ENCODE measurements at regions not wholly inside any gene's neighbourhood (a gene's known extent, or its start where the extent isn't known, plus 50 kb on each side); places are given as distances from the start of the nearest gene placed in this dataset.
"Not testable (repeated sequence)": the region's sequence is repeated elsewhere in the genome, so short reads cannot be mapped to it uniquely, and the experiment has no call there.

GRCh38 chr3:166582236-166582635 lies 745.0 kb upstream of the BCHE start:
- TF ChIP-seq EP300 (IDR thresholded peaks at IDR 0.05) (no peak), CTCF (IDR thresholded peaks at IDR 0.05) (no peak), POLR2A (IDR thresholded peaks at IDR 0.05; ENCODE audit: low read depth) (no peak), POLR2AphosphoS5 (IDR thresholded peaks at IDR 0.05) (no peak)
- intact Hi-C loops (cut with DNase I), result no loop called here
- no peaks in the 10 kb centered on the region for H3K4me1 ChIP-seq
- 100% methylated on average over 2 of the region's 2 CpGs for WGBS
- no peak overlapping the region for H3K27ac ChIP-seq (replicated peaks in 1 of 4)
- H3K27me3 ChIP-seq, result no peaks in the 10 kb centered on the region
- no peak for DNase-seq (ENCODE audit: extremely low spot score)
- H3K9me3 ChIP-seq, result no peaks in the 10 kb centered on the region
- H3K36me3 ChIP-seq, result no peaks in the 10 kb centered on the region
- no peak overlapping the region for H3K4me3 ChIP-seq

DNA sequence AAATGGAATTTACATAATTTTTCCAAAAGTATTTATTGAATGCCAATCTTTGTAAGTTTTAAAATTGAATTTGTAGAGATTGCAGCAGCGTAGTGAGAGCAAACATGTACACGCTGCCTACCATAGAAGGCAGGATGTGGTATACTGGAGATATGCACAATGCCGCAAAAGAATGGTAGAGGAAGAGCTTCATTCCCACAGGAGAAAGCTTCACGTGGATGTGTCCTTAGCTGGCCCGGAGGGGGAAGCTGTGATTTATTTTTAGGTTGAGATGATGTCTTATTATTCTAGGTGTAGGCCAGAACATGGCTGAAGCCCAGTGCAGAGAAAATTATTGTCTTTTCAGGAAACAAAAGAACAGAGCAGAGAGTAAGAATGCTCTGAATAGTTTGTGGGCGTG lies 743.3 kb upstream of the BCHE start:
- H3K9me3 ChIP-seq, result no peaks in the 10 kb centered on the region
- no peaks in the 10 kb centered on the region for H3K36me3 ChIP-seq
- TF ChIP-seq EP300 (IDR thresholded peaks at IDR 0.05) (no peak), POLR2A (IDR thresholded peaks at IDR 0.05; ENCODE audit: low read depth) (no peak), CTCF (IDR thresholded peaks at IDR 0.05) (no peak), POLR2AphosphoS5 (IDR thresholded peaks at IDR 0.05) (no peak)
- intact Hi-C loops (cut with DNase I), result no loop called here
- WGBS, result 56% methylated on average over 6 of the region's 6 CpGs
- no peaks in the 10 kb centered on the region for H3K27me3 ChIP-seq
- no peaks in the 10 kb centered on the region for H3K4me1 ChIP-seq
- no peak overlapping the region for H3K4me3 ChIP-seq
- DNase-seq (ENCODE audit: extremely low spot score), result no peak
- H3K27ac ChIP-seq (replicated peaks in 1 of 4), result no peak overlapping the region

DNA sequence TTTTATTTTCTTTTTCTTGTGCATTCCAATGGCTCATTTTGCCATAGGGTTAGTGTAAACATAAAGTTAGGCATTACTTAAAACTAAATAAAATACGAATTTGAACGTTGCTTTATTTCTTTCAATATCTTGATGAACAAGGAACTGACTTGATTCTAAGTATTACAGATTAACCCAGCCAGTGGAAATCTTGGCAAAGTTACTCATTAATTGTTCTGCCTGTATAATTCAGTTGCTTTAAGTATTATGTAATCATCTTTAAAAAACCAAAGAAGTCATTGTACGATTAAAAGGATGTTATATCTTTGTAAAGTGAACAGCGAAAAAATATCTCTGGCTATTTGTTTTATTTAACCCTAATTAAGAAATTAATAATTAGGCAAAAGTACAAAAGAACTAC lies 737.9 kb upstream of the BCHE start:
- no peak for DNase-seq (ENCODE audit: extremely low spot score)
- no peaks in the 10 kb centered on the region for H3K9me3 ChIP-seq
- 92% methylated on average over 4 of the region's 4 CpGs for WGBS
- no peak overlapping the region for H3K4me3 ChIP-seq
- no peak overlapping the region for H3K27ac ChIP-seq (replicated peaks in 1 of 4)
- no peaks in the 10 kb centered on the region for H3K4me1 ChIP-seq
- H3K36me3 ChIP-seq, result no peaks in the 10 kb centered on the region
- H3K27me3 ChIP-seq, result no peaks in the 10 kb centered on the region
- intact Hi-C loops (cut with DNase I), result no loop called here
- no peak for TF ChIP-seq POLR2AphosphoS5 (IDR thresholded peaks at IDR 0.05)
- no peak for TF ChIP-seq EP300 (IDR thresholded peaks at IDR 0.05)
- no peak for TF ChIP-seq CTCF (IDR thresholded peaks at IDR 0.05)
- no peak for TF ChIP-seq POLR2A (IDR thresholded peaks at IDR 0.05; ENCODE audit: low read depth)

DNA sequence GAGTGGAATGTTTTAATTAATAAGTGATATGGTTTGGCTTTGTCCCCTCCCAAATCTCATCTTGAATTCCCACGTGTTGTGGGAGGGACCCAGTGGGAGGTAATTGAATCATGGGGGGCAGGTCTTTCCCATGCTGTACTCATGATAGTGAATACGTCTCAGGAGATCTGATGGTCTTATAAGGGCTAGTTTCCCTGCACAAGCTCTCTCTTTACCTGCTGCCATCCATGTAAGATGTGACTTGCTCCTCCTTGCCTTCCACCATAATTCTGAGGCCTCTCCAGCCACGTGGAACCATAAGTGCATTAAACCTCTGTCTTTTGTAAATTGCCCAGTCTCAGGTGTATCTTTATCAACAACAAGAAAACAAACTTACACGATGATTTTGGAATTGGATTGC lies 734.5 kb upstream of the BCHE start:
- H3K4me3 ChIP-seq; H3K27ac ChIP-seq (replicated peaks in 1 of 4); H3K4me1 ChIP-seq; H3K27me3 ChIP-seq; intact Hi-C loops (cut with DNase I); DNase-seq (ENCODE audit: extremely low spot score); H3K36me3 ChIP-seq; H3K9me3 ChIP-seq: not testable (repeated sequence)
- 85% methylated on average over 4 of the region's 4 CpGs for WGBS

DNA sequence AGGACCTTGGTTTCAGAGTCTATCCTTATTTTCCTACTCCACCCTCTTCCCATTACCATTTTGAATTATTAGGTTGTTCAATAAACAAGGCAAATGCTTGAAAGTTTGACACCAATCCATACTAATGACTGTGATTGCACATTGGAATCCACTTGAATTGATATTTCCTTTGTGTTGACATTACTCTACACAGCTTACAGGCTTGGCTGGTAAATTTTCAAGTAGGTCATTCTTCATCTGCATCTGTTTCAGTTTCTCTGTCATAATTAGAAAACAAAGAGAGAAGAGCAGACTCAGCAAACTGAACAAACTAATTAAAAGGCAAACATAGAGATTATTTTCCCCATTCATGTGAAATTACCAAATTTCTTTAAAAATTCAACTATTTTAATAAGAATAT lies 732.9 kb upstream of the BCHE start:
- no peaks in the 10 kb centered on the region for H3K4me1 ChIP-seq
- no peaks in the 10 kb centered on the region for H3K27me3 ChIP-seq
- DNase-seq (ENCODE audit: extremely low spot score), result no peak
- no peak overlapping the region for H3K4me3 ChIP-seq
- H3K9me3 ChIP-seq, result no peaks in the 10 kb centered on the region
- TF ChIP-seq CTCF (IDR thresholded peaks at IDR 0.05) (no peak), POLR2AphosphoS5 (IDR thresholded peaks at IDR 0.05) (no peak), POLR2A (IDR thresholded peaks at IDR 0.05; ENCODE audit: low read depth) (no peak), EP300 (IDR thresholded peaks at IDR 0.05) (no peak)
- no peak overlapping the region for H3K27ac ChIP-seq (replicated peaks in 1 of 4)
- intact Hi-C loops (cut with DNase I), result no loop called here
- H3K36me3 ChIP-seq, result no peaks in the 10 kb centered on the region

Data from esophagus muscularis mucosa (tissue), 4 donors.